KG1 (cell line): ENCODE measurements at regions not wholly inside any gene's neighbourhood (a gene's known extent, or its start where the extent isn't known, plus 50 kb on each side); places are given as distances from the start of the nearest gene placed in this dataset.

Source experiments
- DNase-seq: peaks from one replicate; lab custom pipeline; 2025; lab: John Stamatoyannopoulos, UW

DNA sequence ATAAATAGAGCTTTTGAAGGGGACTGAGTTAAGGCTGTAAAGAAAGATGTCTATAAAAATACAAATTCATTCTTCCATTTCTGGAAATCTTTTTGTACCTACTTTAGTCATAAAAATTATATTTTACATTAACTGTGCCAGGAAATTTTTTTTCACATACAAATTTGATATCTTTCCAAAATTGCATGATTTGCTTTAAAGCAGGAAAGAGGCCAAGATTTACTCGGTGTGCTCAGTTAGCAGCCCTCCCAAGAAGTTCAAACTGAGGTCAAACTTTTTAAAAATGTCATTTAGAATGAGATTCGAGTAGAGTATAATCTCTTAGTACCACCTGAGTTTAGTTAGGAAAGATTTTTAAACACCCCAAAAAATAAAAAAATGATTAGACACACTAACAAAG is 173.2 kb upstream of the GRIP1 start:
- DNase-seq, result no peak

DNA sequence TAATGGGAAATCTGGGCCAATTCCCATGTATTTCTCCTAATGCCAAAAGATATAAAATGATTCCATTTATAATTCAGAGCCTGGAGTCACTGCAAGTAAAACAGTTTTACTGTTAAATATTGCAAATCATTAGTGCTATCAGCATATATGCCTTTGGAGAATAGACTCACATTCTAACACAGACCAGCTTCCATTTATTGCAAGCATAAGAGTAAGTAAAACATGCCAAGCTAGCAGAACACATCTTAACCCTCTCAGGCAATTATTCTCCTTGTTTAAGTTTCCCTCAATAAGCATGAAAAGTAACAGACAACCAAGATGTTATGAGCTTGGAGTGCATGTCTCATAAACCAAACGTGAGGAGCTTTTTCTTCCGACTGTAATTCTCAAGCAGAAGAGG is 173.9 kb upstream of the GRIP1 start:
- DNase-seq, result no peak

DNA sequence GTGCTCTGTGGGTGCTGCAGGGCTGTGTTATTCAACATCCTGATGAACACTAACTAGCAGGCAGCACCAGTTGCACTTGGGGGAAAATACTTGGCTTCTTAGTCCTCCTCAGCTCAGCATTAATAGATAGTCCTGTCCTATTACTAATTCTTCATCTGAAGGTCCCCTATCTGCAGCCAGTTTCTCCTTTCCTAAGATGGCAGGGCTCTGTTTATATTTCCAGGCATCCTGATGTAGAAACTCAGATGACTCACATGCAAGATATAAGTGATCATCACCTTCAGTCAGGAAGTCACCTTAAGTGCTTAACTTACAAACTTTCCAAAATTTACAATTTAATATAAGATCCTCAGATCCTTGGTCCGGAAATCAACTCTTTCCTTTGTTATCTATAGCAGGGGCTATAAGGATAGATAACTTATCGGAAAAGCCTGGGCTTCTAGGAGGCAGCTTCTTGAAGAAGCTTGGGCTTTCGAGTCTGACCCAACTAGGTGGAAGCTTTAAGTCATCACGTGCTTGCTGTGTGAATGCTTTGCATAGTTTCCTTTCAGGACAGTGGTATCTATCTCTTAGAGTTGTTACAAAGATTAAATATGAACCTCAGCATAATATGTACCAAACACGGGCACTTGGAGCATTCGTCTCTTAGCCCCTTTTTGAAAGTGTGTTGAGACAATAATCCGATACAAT is 181.0 kb upstream of the GRIP1 start:
- DNase-seq, result no peak

DNA sequence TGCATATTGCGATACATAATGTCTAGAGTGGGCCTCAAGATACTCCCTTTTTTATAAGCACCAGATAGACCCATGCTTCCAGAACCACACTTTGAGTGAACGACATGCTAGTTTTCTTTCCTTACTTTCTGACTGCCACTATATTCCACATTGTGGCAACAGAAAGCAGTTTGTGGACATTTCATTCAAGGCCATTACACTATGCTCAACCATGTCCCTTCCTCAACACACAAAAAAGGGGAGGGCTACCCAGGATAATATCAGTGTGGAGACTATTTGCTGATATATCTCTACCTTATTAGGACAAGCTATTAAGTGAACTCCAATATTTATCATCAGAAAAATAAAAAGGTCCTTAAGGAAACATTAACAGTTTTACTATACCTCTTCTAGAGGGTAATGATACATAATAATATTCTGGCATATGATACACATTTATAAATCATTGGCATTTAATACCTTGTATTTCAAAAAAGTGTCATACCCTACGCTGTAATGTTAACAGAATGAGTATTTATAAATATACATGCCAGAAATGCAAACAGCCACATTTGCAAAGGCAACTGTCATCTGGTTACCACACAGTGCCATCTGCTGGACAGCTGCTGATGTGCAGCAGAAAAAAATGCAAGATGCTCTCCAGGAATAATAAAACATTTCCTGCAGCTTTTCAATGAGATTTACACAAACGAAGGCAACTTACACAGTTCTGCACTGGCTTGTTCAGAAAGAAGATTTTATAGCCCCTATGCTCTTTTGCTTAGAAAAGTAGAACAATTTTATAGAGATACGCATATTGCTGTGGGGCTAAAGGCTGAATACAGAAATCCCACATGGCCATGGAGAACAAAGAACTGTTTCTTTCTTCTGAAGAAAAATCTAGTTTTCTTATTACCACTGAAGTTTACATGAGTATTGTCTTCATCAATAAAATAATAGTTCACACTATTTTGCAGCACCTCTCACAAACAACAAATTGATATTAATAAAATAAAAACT is 182.2 kb upstream of the GRIP1 start:
- DNase-seq, result peak; percentile 45

DNA sequence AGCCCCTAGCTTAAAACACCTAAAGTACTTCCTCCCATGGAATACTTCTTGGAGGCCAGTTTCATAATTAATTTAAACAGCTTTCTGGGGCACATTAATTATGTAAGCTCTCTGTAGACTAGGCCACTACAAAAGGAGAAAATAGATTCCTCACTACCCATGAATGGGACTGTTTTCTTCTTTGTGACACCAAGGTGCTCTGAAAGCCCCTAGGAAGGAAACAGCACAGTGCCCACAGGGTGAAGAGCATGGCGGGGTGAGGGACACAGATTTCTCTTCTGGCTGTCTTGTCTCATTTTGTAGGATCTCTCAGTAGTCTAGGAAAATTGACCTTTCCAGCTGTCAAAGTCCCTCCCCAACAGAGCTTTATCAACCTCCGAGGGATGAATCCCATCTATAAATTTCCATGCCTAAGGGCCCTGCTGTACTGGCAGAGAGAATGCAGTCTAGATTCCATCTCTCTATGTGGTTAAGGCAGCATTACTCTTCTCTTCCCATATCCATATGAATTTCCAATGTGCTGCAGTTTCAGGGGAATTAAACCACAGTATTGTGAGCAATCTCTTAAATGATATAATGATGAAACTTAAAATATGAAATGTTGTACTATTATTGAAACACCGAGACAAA is 183.6 kb upstream of the GRIP1 start:
- no peak for DNase-seq

DNA sequence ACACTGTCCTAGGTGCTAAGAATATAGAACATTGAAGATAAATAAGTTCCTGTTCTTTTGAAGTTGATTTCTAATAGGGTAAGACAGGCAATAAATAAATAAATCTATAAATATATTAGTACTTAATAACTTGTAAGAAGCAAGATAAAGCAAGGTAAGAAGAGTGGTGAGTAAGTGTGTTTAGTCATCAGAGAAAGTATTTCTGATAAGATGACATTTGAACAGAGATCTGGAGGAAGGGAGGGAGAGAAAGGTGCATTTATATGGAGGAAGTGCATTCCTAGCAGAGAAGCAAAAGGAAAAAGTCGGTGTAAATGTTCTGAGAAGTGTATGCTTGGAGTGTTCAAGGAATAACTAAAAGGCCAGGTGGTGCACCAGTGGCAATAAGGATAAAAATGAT is 184.4 kb upstream of the GRIP1 start:
- no peak for DNase-seq

DNA sequence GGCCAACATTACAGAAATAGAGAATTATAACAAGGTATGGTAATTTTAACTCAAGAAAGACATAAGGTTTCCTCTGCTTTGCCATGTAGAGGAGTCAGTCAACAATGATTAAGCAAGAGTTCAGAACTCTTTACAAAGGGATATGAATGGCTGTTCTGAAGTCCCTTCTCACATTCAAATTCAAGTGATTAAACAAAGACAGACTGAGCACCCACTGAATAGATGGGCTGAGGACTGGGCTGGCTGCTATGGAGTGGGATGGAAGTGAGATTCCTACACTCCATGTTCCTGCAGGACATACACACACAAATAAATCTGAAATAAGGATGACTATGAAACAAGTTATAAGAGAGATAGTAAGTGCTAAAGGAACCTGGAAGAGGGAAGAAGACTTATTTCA is 199.0 kb upstream of the GRIP1 start:
- no peak for DNase-seq

DNA sequence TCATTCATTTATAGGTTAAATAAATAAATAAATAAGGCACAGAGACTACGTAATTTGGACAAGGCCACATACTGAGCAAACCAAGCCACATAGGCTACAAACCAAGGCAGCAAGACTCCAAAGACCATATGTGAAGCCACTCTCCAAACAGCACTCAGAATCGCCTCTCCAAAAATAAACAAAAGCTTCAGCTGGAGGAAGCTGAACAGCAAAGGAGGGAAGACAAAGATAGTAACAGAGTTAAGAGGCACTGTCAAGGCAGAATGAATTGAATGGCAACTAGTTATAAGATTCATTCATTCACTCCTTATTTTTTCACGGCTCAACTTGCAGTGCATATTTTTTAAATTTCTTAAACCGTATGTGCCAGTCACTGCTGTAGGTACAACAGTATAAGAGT is 200.5 kb upstream of the GRIP1 start:
- no peak for DNase-seq

DNA sequence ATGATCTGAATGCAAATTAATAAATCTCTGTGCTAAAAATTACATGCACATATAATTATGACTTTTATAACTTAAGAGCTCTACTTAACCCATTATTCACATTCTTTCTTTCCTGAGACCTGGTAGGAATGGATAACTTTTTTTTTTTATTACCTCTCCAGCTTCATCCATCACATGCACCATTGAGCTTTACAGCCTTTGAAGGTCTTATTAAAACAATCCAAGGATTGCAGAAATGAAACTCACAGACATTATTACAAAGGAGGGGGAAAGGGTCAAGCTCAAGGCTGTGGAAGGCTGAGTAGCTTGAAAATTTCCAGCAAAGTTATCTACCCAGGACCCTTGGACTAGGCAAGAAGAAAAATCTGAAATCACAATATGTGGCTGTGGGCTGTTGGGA is 202.5 kb upstream of the GRIP1 start:
- no peak for DNase-seq

DNA sequence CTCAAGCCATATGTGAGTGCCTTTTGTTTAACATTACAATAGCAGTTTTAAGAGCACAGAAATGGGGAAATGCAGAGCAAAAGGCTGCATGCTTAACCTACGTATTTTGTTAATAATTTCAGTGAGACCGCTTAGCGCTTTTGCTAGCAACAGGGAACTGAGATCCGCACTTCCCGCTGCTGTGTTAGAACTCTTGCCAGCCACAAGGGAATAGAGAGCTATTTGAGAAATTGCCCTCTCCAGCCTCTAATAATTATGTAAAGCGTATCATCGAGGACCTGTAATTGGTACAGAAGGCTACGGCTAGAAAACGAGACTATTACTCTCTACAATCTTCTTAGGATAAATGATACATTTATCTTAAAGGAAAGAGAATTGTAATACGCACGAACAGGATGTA is 205.2 kb upstream of the GRIP1 start:
- DNase-seq, result no peak

DNA sequence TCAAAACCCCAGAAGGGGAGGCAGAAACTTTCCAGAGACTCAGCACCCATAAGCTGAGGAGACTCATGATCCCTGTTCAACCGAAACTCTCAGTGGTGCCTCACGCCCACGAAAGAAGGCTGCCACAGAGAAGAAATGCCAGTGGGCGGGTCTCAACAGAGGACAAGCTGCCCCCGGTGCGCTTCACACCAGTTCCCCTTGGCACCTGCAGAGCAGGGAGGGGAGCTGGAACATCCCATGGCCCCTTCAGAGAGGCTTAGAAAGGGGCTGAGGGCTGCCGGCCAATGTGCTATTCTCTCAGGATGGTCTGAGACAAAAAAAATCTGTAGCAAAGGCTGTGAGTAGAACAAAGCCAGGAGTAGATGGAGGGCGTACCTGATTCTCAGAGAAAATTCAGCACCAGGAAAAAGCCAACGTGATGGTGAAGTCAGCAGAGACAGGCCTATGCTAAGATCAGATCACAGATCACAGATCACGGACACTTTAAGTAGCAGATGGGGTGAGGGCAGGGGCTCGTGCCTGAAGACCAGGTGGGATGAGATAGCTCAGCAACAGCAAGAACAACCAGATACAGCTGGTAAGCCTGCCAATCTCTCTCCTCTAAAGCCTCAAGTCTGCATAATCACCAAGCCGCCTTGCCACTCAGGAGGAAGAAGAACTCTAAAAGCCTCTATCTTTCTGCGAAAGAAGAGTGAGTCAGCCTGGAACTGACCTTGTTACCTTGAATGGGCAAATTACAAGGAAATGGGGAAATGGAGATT is 206.4 kb upstream of the GRIP1 start:
- DNase-seq, result no peak

DNA sequence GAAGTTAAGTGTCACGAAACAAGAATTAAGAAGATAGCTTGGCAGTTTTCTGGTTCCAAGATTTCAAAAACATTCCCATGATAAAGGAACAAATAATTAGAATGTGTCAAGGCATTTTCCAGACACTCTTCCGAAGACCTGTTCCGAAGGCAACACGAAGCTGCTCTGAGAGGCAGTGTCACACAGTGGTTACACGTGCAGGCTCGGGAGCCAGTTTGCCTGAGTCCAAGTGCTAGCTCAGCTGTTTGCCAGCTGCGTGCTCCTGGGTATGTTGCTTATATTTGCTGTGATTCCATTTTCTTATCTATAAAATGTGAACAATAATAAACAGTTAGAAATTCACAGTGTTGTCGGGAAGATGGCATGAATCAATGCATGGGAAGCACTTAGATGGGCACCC is 217.9 kb upstream of the GRIP1 start:
- no peak for DNase-seq

DNA sequence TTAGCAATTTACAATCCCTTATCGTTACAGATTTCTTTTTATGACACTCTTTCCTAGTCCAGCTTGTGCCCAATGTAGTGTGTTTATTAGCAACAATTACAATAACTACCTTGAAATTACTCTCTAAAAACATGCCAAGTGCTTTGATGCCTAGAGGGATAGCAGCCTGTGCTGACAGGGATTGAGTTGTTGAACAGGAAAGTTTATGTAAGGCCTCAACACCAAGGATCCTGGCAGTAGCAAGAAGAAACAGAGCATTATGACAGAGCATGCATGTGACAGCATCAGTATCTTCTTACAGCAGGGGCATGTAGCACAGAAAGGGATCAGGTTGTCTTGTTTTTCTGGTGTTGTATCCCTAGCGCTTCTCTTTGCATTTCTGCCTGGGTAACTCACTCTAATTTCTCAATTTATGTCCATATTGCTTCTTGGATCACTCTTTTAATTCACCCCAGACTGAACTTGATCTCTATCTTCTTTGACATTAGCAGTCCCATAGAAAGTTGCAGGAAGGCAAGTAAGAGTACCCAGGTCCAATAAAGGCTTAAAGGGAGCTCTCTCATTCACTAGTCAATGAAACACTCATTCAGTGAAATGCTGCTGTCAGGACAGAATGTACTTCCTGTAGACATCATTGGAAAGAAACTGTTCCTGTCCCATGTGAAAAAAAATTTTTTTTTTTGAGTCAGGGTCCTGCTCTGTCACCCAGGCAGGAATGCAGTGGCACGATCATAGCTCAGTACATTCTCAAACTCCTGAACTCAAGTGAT is 220.0 kb upstream of the GRIP1 start:
- DNase-seq, result no peak

DNA sequence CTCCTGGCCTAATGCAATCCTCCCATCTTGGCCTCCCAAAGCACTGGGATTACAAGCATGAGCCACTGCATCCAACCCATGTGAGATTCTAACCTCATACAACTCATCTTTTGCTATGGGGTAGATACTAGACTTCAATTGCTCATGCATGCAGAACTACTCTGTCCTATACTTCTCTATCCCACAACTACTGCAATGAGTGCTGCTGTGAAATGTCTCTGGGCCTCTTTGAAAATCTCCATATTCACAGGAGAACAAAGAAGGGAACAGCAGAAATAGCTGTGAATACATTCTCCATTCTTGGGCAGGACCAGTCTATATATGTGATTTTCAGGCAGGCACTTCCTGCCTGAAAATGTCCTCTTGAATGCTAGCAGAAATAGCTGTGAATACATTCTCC is 220.7 kb upstream of the GRIP1 start:
- DNase-seq, result no peak

DNA sequence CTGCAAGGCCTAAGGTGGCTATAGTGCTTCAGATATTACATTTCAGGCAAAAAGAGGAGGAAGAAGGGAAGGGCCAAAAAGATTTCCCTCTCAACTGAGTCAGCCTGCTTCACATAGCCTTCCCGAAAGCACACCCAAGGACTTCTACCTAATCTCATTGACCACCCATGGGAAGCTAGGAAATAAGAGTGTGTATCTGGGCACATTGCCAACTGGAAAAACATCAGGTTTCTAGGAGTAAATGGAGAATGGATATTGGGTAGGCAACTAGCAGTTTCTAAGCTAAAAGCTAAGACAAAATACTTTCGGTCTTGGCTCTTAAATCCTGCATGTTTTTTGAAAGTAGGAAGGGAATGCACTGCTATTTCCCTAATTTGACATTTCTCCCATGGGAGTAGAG is 221.7 kb upstream of the GRIP1 start:
- no peak for DNase-seq

DNA sequence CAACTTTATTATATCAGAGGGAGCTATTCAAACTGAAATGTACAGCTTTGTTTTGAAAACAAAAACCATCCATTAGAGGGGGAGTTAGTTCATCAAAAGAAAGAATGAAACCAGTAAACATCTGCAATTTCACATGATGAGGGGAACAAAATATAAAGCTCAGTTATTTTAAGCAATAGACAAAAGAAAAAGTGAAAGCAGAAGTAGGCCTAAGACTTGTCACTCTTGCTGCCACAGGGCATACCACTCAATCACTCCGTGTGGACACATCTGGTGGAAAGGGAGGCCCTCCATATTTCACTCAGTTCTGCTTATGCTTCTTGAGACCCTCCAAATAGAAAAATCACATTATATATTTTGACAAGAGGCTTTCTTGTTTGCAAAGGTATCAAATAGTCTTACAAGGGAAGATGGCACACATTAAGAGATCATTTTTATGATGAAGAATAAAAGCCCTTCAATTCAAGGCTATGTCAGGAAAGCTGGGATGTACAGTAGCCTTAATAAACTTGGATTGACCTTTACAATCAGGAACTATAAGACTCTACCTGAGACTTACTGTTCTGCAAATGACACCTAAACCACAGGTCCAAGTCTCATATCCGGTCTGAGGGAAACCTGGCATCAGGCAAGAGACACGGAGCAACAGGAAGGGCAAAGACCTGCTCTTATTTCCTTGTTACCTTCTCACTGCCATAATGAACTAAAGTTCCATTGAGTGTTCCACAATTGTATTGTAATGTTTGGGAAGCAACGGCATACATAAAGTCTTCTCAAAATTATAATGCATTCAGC is 222.5 kb upstream of the GRIP1 start:
- DNase-seq, result no peak

DNA sequence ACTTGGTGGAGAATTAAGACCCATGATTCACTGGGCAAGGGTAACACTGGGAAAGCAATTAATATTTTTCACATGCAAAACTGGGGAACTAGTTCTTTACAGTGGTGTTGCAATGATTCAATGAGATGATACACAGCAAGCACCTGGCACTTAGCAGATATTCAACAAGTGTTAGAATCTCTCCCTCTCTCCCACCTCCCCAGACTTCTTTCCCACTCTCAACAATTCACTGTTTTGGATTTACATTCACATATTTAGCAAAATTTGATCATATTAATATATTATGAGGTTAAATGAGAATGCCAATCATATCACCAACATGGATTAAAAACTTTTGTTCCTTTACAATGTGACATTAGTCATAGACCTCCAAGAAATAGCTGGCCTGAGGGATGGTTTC is 223.1 kb upstream of the GRIP1 start:
- no peak for DNase-seq

DNA sequence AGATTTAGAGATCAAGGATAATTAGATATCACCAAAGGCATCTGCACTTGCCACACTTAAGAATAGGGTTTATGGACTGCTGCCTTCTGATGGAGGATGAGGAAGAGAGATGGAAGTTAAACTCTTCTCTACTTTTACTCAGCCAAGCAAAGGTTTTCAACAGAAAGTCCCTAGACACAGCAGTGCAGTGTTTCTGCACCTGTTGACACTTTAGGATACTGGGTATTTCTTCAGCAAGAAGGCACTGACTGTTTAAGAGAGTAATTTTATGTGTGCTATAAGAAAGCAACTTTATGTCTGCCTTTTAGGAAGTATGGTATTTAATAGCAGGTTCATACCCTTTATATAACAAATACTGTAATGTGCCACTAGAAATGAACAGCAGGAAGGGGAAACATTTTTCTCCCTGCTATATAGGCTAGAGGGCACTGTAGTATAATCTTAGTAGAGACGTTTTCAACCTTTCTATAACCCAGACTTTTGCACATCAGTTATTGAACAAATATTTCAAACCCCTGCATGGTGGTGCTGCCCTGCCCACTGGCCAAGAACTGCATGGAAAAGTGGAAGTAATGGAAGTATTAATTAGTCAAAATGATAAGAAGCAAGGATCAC is 225.0 kb upstream of the GRIP1 start:
- DNase-seq, result no peak

DNA sequence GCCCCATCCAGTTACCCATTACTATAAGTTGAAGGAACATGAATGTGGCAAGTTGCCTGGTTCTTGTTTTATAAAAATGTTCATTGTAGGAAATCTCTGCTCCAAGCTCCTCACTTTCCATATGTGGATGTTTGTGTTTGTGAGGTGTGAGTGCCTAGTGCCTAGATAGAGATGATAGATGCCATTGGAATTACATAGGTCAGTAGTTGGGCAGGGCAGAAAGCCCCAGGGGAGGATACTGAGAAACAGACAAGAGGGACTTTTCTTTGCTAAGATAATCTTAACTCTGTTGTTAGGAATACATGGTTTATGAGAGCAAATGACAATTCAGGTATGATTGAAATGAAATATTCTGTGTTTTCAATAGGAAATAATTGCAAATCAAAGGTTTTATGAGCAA is 226.3 kb upstream of the GRIP1 start:
- DNase-seq, result no peak

DNA sequence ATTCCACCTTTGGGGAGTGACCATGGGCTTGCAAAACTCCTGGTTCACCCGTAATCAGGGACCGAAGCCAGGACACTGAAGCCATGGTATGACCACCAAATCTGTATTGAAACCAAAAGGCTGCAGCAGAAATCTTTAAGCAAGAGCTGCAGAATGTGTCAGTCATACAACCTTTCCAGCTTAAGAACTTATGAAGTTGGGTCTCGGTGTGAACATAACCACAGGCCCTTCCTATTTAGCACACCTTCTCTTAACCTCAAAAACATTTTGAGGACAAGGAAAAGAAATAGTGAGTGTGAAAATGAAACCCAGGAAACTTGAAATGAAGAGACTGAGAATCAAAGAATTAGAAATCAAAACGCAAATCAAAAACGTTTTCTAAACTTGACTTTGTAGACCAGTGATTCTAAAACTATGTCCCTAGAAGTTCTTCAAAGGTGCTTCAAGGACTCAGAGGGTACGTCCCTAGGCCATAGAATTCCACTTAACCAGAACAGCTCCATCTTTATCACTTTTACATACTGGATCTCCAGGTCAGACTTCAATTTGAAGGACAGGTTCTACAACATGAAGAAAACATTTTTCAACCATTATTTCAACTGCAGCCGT is 231.6 kb upstream of the GRIP1 start:
- no peak for DNase-seq
